ENCODE measurements at regions not wholly inside any gene's neighbourhood (a gene's known extent, or its start where the extent isn't known, plus 50 kb on each side); places are given as distances from the start of the nearest gene placed in this dataset.

DNA sequence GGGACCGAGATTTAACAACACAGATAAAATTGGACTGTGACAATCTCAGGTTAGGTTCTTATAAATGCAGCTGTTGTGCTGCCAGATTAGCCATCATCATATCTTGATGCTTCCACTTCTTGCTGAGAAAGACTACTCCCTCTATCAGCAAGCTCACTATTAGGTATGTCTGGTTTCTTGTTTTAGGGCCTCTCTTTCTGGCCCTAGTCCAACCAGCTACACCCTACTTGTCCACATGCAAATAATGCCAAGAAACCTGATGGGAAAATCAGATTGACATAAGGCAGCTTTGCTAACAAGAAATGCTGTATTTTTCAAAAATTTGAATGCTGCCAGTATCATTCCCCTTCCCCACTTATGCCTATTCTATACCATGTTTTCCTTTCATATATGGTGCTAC lies 296.0 kb downstream of the RMST start:
- no peaks in the 10 kb centered on the region for H3K4me1 ChIP-seq (replicated peaks)
- no peaks in the 10 kb centered on the region for H3K27me3 ChIP-seq (replicated peaks; ENCODE audit: insufficient read depth)
- H3K36me3 ChIP-seq = no peaks in the 10 kb centered on the region
- H3K27ac ChIP-seq = no peak overlapping the region
- DNase-seq (ENCODE audit: low spot score) = no peak
- WGBS = 47% methylated on average over 1 of the region's 1 CpG
- H3K9me3 ChIP-seq = no peaks in the 10 kb centered on the region
- H3K4me3 ChIP-seq = no peak overlapping the region
- TF ChIP-seq POLR2AphosphoS5 (IDR thresholded peaks at IDR 0.05) = no peak
- intact Hi-C loops (cut with DNase I) = no loop called here

DNA sequence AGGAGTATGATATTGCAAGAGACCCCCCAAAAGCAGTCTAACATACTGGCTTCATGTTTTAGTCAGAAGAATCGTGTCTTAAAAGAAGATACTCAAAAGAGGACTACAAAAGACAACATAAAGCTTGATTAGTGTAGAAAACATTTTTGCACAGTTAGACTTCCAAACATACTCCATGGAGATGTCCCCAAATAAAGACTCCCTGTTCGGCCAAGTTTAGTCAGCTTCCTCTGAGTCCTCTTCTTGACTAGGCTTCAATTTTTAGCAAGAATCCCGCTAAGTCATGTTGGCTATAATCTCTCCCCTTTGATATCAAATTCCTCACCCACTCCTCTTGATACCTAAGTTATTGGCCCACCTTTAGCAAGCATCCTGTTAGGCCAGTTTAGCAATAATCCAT lies 298.0 kb downstream of the RMST start:
- H3K27me3 ChIP-seq (replicated peaks; ENCODE audit: insufficient read depth) = no peaks in the 10 kb centered on the region
- TF ChIP-seq POLR2A (IDR thresholded peaks at IDR 0.05) (no peak), POLR2AphosphoS5 (IDR thresholded peaks at IDR 0.05) (no peak)
- TF ChIP-seq, protein P1, sequence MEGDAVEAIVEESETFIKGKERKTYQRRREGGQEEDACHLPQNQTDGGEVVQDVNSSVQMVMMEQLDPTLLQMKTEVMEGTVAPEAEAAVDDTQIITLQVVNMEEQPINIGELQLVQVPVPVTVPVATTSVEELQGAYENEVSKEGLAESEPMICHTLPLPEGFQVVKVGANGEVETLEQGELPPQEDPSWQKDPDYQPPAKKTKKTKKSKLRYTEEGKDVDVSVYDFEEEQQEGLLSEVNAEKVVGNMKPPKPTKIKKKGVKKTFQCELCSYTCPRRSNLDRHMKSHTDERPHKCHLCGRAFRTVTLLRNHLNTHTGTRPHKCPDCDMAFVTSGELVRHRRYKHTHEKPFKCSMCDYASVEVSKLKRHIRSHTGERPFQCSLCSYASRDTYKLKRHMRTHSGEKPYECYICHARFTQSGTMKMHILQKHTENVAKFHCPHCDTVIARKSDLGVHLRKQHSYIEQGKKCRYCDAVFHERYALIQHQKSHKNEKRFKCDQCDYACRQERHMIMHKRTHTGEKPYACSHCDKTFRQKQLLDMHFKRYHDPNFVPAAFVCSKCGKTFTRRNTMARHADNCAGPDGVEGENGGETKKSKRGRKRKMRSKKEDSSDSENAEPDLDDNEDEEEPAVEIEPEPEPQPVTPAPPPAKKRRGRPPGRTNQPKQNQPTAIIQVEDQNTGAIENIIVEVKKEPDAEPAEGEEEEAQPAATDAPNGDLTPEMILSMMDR (IDR thresholded peaks at IDR 0.05) = no peak
- DNase-seq (ENCODE audit: low spot score) = no peak
- WGBS = 67% methylated on average over 3 of the region's 3 CpGs
- no peaks in the 10 kb centered on the region for H3K36me3 ChIP-seq
- intact Hi-C loops (cut with DNase I) = no loop called here
- no peaks in the 10 kb centered on the region for H3K9me3 ChIP-seq
- H3K27ac ChIP-seq = no peak overlapping the region
- no peak overlapping the region for H3K4me3 ChIP-seq
- no peaks in the 10 kb centered on the region for H3K4me1 ChIP-seq (replicated peaks)

DNA sequence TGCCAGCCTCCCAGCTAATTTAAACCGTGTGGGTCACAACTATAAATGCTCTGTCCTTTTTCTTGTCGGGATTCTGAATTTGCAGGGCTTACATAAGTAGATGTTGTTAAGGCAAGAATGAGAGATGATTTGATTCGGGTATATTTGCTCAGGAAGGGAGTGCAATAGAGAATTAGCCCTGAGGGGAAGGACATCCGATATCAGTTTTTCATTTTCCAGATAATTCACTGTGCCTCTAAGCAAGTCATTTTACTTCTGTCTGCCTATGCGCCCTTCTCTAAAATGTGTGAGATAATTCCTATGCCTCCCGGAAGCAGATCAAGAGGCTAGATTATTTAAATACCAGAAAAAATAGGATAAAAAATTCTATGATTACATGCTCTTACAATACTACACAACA lies 300.5 kb downstream of the RMST start:
- TF ChIP-seq POLR2AphosphoS5 (IDR thresholded peaks at IDR 0.05) (no peak), POLR2A (IDR thresholded peaks at IDR 0.05) (no peak)
- TF ChIP-seq, protein P1 (IDR thresholded peaks at IDR 0.05) = no peak
- intact Hi-C loops (cut with DNase I) = no loop called here
- Histone ChIP-seq H3K4me3 (no peak overlapping the region), H3K27ac (no peak overlapping the region), H3K4me1 (replicated peaks) (no peaks in the 10 kb centered on the region), H3K9me3 (no peaks in the 10 kb centered on the region), H3K27me3 (replicated peaks; ENCODE audit: insufficient read depth) (no peaks in the 10 kb centered on the region), H3K36me3 (no peaks in the 10 kb centered on the region)
- WGBS = 61% methylated on average over 6 of the region's 6 CpGs
- no peak for DNase-seq (ENCODE audit: low spot score)

DNA sequence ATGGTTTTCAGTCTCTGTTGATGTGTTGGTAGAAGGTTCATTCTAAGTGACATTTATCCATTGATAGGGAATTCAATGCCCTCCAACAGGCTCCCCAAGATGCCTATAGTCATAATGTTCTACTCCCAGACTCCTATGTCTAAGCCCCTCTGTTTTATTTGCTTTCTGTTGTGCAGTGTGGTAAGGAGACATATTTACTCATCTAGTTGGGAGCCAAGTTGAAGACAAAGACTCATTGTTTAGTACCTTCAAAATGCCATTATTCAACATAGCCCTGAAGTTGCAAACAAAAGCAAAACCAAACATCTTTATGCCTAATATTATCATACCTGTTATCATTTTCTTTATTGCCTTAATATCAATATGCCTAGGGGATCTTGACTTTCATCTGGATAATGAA lies 302.1 kb downstream of the RMST start:
- DNase-seq (ENCODE audit: low spot score) = no peak
- Histone ChIP-seq H3K36me3 (no peaks in the 10 kb centered on the region), H3K27me3 (replicated peaks; ENCODE audit: insufficient read depth) (no peaks in the 10 kb centered on the region), H3K4me1 (replicated peaks) (no peaks in the 10 kb centered on the region), H3K4me3 (no peak overlapping the region), H3K9me3 (no peaks in the 10 kb centered on the region), H3K27ac (no peak overlapping the region)
- intact Hi-C loops (cut with DNase I) = no loop called here
- TF ChIP-seq, protein P1 (IDR thresholded peaks at IDR 0.05) = no peak
- TF ChIP-seq POLR2AphosphoS5 (IDR thresholded peaks at IDR 0.05) (peak; percentile 27), POLR2A (IDR thresholded peaks at IDR 0.05) (no peak)

DNA sequence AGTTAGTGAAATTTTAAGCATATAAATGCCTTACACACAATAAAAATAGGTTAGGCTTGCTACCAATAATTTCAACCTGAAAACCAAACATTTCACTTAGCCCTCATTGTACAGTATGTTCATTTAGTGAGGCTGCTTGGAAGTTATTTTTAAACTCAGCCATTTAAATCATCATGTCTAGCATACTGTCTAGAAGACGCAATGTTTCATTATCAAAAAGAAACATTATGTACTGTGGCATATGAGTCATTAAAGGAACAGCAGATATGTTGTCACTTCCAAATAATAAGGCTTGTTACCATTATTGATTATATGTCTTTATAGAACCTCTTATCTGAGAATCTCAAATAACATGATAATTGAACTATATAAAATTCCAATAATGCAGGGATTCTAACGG lies 304.7 kb downstream of the RMST start:
- TF ChIP-seq POLR2AphosphoS5 (IDR thresholded peaks at IDR 0.05) (no peak), POLR2A (IDR thresholded peaks at IDR 0.05) (no peak)
- TF ChIP-seq, protein P1 (IDR thresholded peaks at IDR 0.05) = no peak
- H3K27me3 ChIP-seq (replicated peaks; ENCODE audit: insufficient read depth) = no peaks in the 10 kb centered on the region

More for the DNA sequence above, 304.7 kb downstream of the RMST start:
- Histone ChIP-seq H3K9me3 (no peaks in the 10 kb centered on the region), H3K27ac (no peak overlapping the region), H3K4me1 (replicated peaks) (no peaks in the 10 kb centered on the region), H3K4me3 (no peak overlapping the region), H3K36me3 (no peaks in the 10 kb centered on the region)
- no peak for DNase-seq (ENCODE audit: low spot score)
- 32% methylated on average over 2 of the region's 2 CpGs for WGBS
- intact Hi-C loops (cut with DNase I) = no loop called here
